Right cardiac atrium (tissue), 5 donors: ENCODE measurements at regions not wholly inside any gene's neighbourhood (a gene's known extent, or its start where the extent isn't known, plus 50 kb on each side); places are given as distances from the start of the nearest gene placed in this dataset.

Source experiments
- ATAC-seq, 2 donors: fragments of 200-7000 bp; cut with Tn5 transposase; one replicate each; pipeline versions ENCODE4 v1.8.0 to v1.9.1; 2020; ENCODE audit warnings: moderate library complexity in 2 of 2, mild to moderate bottlenecking in 1 of 2
- DNase-seq, 3 donors: peaks; one replicate each; pipeline ENCODE4 v3.0.0-alpha.2; 2020
- H3K27ac ChIP-seq: one replicate; pipeline ENCODE4 v1.5.1; 2013; ENCODE audit warnings: mild to moderate bottlenecking, low read length, control low read depth, moderate library complexity
- H3K27me3 ChIP-seq: one replicate; pipeline ENCODE4 v1.6.1; 2013; ENCODE audit not compliant: control insufficient read depth, insufficient read depth
- H3K4me1 ChIP-seq: one replicate; pipeline ENCODE4 v1.6.1; 2013; ENCODE audit warnings: low read length; ENCODE audit not compliant: control insufficient read depth, insufficient read depth
- H3K4me3 ChIP-seq: one replicate; pipeline ENCODE4 v1.5.1; 2013; ENCODE audit warnings: low read length, control low read depth
- H3K9me3 ChIP-seq: one replicate; pipeline ENCODE4 v1.6.1; 2013; ENCODE audit warnings: low read length; ENCODE audit not compliant: control insufficient read depth
- WGBS: extraction: QIAGEN DNeasy Blood & Tissue Kit; methylation state at CpG from one replicate; pipeline ENCODE4 v1.1.7; 2013; 5-methylcytosine and 5-hydroxymethylcytosine counted together
- intact Hi-C, 4 donors: fragments of 100-400 bp; cut with DNase I; formaldehyde crosslinking; loops; one replicate each; pipeline versions ENCODE4 v1.11.0 to v1.14.0; 2022 to 2023
- donor health status: healthy with polysubstance abuse.
- donor health status: DM: no; HTN: yes; CAD: no.
- donor health status: DM: no; HTN: no; CAD: no.
- donor health status: DM: no; HTN: yes; CAD: no; lungs with severe emphysema.
- donor health status: DM: yes; HTN: yes; CAD: no.

- DNase-seq (no peak), ATAC-seq (no peak)
- no peaks in the 10 kb centered on the region for H3K27me3 ChIP-seq
- no peak overlapping the region for H3K27ac ChIP-seq
- H3K9me3 ChIP-seq: no peaks in the 10 kb centered on the region
- H3K4me3 ChIP-seq: no peak overlapping the region
- H3K4me1 ChIP-seq: no peaks in the 10 kb centered on the region
- intact Hi-C loops: no loop called here
- WGBS: 78% methylated on average over 1 of the region's 1 CpG
Measured at GRCh38 chr21:22855581-22855980, 1857.4 kb downstream of the NCAM2 start.

GRCh38 chr21:22871692-22872091 lies 1873.5 kb downstream of the NCAM2 start:
- Histone ChIP-seq H3K27me3 (no peaks in the 10 kb centered on the region), H3K4me1 (no peaks in the 10 kb centered on the region), H3K9me3 (no peaks in the 10 kb centered on the region), H3K4me3 (no peak overlapping the region), H3K27ac (no peak overlapping the region)
- no peak for ATAC-seq
- DNase-seq: no peak
- intact Hi-C loops: loop anchor here in 1 of 4 donors (2.0 kb wide), 1 partner anchor 25 kb away; no protein-coding TSS in a partner anchor
- WGBS: 84% methylated on average over 4 of the region's 4 CpGs

- H3K9me3 ChIP-seq: no peaks in the 10 kb centered on the region
- H3K4me3 ChIP-seq: no peak overlapping the region
- intact Hi-C loops: no loop called here
- DNase-seq: no peak
- no peak for ATAC-seq
- 69% methylated on average over 1 of the region's 1 CpG for WGBS
- no peaks in the 10 kb centered on the region for H3K4me1 ChIP-seq
- no peaks in the 10 kb centered on the region for H3K27me3 ChIP-seq
- no peak overlapping the region for H3K27ac ChIP-seq
Measured at GRCh38 chr21:22880573-22880972, 1882.4 kb downstream of the NCAM2 start.

GRCh38 chr21:22881131-22881530 lies 1882.9 kb downstream of the NCAM2 start:
- ATAC-seq (no peak), DNase-seq (no peak)
- 40% methylated on average over 4 of the region's 4 CpGs for WGBS
- Histone ChIP-seq H3K4me1 (no peaks in the 10 kb centered on the region), H3K4me3 (no peak overlapping the region), H3K9me3 (no peaks in the 10 kb centered on the region), H3K27ac (no peak overlapping the region), H3K27me3 (no peaks in the 10 kb centered on the region)
- intact Hi-C loops: no loop called here

- ATAC-seq (no peak), DNase-seq (no peak)
- Histone ChIP-seq H3K4me1 (no peaks in the 10 kb centered on the region), H3K27ac (no peak overlapping the region), H3K27me3 (no peaks in the 10 kb centered on the region), H3K9me3 (no peaks in the 10 kb centered on the region), H3K4me3 (no peak overlapping the region)
- 85% methylated on average over 4 of the region's 4 CpGs for WGBS
- intact Hi-C loops: no loop called here
Measured at GRCh38 chr21:22885079-22885478, 1886.9 kb downstream of the NCAM2 start.

- DNase-seq: no peak
Measured at GRCh38 chr21:22885614-22886013, 1887.4 kb downstream of the NCAM2 start.

GRCh38 chr21:22889445-22889844 lies 1891.2 kb downstream of the NCAM2 start:
- WGBS: 53% methylated on average over 2 of the region's 2 CpGs
- H3K4me1 ChIP-seq: no peaks in the 10 kb centered on the region
- no peaks in the 10 kb centered on the region for H3K27me3 ChIP-seq
- H3K4me3 ChIP-seq: no peak overlapping the region
- DNase-seq: no peak
- H3K9me3 ChIP-seq: no peaks in the 10 kb centered on the region
- intact Hi-C loops: no loop called here
- ATAC-seq: no peak
- no peak overlapping the region for H3K27ac ChIP-seq

More at GRCh38 chr21:22885614-22886013, 1887.4 kb downstream of the NCAM2 start:
- Histone ChIP-seq H3K27ac (no peak overlapping the region), H3K4me1 (no peaks in the 10 kb centered on the region), H3K27me3 (no peaks in the 10 kb centered on the region), H3K9me3 (no peaks in the 10 kb centered on the region), H3K4me3 (no peak overlapping the region)
- no peak for ATAC-seq
- intact Hi-C loops: no loop called here

GRCh38 chr21:22890656-22891055 lies 1892.4 kb downstream of the NCAM2 start:
- Histone ChIP-seq H3K9me3 (no peaks in the 10 kb centered on the region), H3K4me1 (no peaks in the 10 kb centered on the region), H3K27ac (no peak overlapping the region), H3K27me3 (no peaks in the 10 kb centered on the region), H3K4me3 (no peak overlapping the region)
- DNase-seq (no peak), ATAC-seq (no peak)
- WGBS: 83% methylated on average over 2 of the region's 2 CpGs
- intact Hi-C loops: no loop called here

- H3K27me3 ChIP-seq: no peaks in the 10 kb centered on the region
- no peak overlapping the region for H3K4me3 ChIP-seq
- no peak for DNase-seq
- H3K9me3 ChIP-seq: no peaks in the 10 kb centered on the region
- ATAC-seq: no peak
- H3K4me1 ChIP-seq: no peaks in the 10 kb centered on the region
- intact Hi-C loops: no loop called here
- 43% methylated on average over 2 of the region's 2 CpGs for WGBS
- H3K27ac ChIP-seq: no peak overlapping the region
Measured at GRCh38 chr21:22892028-22892427, 1893.8 kb downstream of the NCAM2 start.

GRCh38 chr21:22892740-22893139 lies 1894.5 kb downstream of the NCAM2 start:
- no peaks in the 10 kb centered on the region for H3K4me1 ChIP-seq
- no peaks in the 10 kb centered on the region for H3K9me3 ChIP-seq
- H3K27me3 ChIP-seq: no peaks in the 10 kb centered on the region
- WGBS: 88% methylated on average over 1 of the region's 1 CpG
- no peak for DNase-seq
- ATAC-seq: no peak
- no peak overlapping the region for H3K4me3 ChIP-seq
- intact Hi-C loops: no loop called here
- no peak overlapping the region for H3K27ac ChIP-seq

- no peak for DNase-seq
- Histone ChIP-seq H3K27ac (no peak overlapping the region), H3K4me3 (no peak overlapping the region), H3K9me3 (no peaks in the 10 kb centered on the region), H3K4me1 (no peaks in the 10 kb centered on the region), H3K27me3 (no peaks in the 10 kb centered on the region)
- WGBS: 84% methylated on average over 5 of the region's 5 CpGs
- intact Hi-C loops: no loop called here
- ATAC-seq: no peak
Measured at GRCh38 chr21:22898051-22898665, 1899.9 kb downstream of the NCAM2 start.

- H3K27me3 ChIP-seq: no peaks in the 10 kb centered on the region
- no peaks in the 10 kb centered on the region for H3K9me3 ChIP-seq
- H3K4me1 ChIP-seq: no peaks in the 10 kb centered on the region
- intact Hi-C loops: no loop called here
- no peak overlapping the region for H3K4me3 ChIP-seq
- ATAC-seq (peak; percentile 11 to 50), DNase-seq (no peak)
- H3K27ac ChIP-seq: no peak overlapping the region
- 31% methylated on average over 2 of the region's 2 CpGs for WGBS
Measured at GRCh38 chr21:22900490-22900889, 1902.3 kb downstream of the NCAM2 start.
